ENCODE measurements at regions not wholly inside any gene's neighbourhood (a gene's known extent, or its start where the extent isn't known, plus 50 kb on each side); places are given as distances from the start of the nearest gene placed in this dataset.

DNA sequence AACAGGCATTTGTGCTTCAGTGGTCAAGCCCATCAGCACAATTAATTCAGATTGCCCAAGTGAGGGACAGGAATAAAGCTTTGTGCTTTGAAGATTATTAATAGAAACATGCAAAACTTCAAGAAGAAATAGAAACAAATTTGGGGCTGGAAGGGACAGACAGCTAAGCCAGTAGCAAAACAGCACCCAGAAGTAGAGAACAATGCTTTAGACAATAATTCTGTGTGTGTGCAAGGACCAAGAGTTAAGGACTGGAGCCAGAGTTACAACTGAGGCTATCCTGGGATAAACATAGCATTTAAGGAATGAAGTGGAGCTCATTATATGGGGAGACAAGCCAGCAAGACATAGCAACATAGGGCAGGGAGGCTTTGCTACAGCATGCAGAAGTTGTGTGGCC lies 251.9 kb upstream of the DAB1 start:
- Histone ChIP-seq H3K4me3 (ENCODE audit: low read depth, low read length) (no peak overlapping the region), H3K27ac (ENCODE audit: low read depth, low read length) (no peak overlapping the region), H3K36me3 (ENCODE audit: control insufficient read depth, insufficient read depth, low read length) (no peaks in the 10 kb centered on the region), H3K9ac (ENCODE audit: low read length) (no peak overlapping the region), H3K27me3 (ENCODE audit: control insufficient read depth, insufficient read depth, low read length) (peaks cover 14% of the 10 kb centered on the region; the same call in 1 of the 2 replicates), H3K9me3 (ENCODE audit: control insufficient read depth, insufficient read depth, low read depth, low read length) (no peaks in the 10 kb centered on the region), H3K4me1 (ENCODE audit: control insufficient read depth, insufficient read depth, low read length) (peaks cover 8% of the 10 kb centered on the region)

DNA sequence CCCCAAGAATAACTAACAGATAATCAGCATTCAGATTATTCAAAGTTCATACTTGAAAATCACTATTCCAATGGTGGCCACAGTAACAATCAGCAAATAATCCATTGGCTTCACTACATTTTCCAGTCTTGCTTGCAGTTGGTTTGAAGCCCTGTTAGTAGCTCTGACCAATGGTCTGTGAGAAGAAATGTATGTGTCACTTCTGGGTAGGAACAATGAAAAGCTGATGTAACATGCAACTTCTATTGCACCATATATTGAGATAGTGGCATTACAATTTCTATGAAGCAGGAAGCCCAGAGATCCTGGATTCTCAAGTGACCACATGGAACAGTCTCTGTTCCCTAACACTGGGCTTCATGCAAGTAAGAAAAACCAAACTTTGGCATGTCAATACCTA lies 250.9 kb upstream of the DAB1 start:
- Histone ChIP-seq H3K27me3 (ENCODE audit: control insufficient read depth, insufficient read depth, low read length) (peaks cover 14% of the 10 kb centered on the region; the same call in 1 of the 2 replicates), H3K4me1 (ENCODE audit: control insufficient read depth, insufficient read depth, low read length) (peaks cover 8% of the 10 kb centered on the region), H3K9ac (ENCODE audit: low read length) (no peak overlapping the region), H3K27ac (ENCODE audit: low read depth, low read length) (no peak overlapping the region), H3K36me3 (ENCODE audit: control insufficient read depth, insufficient read depth, low read length) (no peaks in the 10 kb centered on the region), H3K9me3 (ENCODE audit: control insufficient read depth, insufficient read depth, low read depth, low read length) (no peaks in the 10 kb centered on the region), H3K4me3 (ENCODE audit: low read depth, low read length) (no peak overlapping the region)

DNA sequence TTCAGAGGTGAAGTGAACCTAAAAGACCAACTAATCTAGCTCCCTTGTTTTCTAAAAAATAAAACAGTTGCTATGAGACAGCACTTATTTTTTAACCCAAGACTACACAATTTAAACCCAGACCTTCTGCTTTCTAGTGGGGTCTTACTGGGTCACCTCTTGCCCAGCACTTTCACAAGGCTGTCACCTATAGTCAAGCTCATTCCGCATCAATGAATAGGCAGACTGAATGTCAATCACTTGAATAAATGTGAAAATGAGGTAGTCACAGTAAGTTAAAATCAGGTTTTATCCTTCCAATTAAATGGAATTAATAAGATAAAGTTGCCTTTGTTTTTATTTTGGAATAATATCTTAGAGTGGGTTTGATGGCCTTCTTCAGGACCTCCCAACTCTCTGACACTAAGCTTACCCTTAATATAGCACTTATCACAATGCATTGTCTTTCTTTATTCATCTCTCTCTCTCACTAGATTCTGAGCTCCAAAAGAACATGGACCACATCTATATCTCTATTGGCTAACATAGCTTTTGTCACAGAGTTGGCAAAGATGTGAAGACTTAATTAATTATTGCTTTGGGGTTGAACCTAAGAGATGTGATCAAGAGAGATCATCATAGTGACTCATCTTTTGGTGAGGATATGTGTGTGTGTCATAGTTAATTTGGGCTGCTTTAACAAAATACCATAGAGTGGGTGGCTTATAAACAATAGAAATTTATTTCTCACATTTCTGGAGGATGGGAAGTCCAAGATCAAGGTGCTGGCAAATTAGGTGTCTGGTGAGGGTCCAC lies 248.7 kb upstream of the DAB1 start:
- Histone ChIP-seq H3K9me3 (ENCODE audit: control insufficient read depth, insufficient read depth, low read depth, low read length) (0 out of 2 replicates have a peak, but pooled peaks cover under 1% of the 10 kb centered on the region), H3K27ac (ENCODE audit: low read depth, low read length) (no peak overlapping the region), H3K4me3 (ENCODE audit: low read depth, low read length) (no peak overlapping the region), H3K4me1 (ENCODE audit: control insufficient read depth, insufficient read depth, low read length) (no peaks in the 10 kb centered on the region), H3K27me3 (ENCODE audit: control insufficient read depth, insufficient read depth, low read length) (peaks cover 14% of the 10 kb centered on the region; the same call in 1 of the 2 replicates), H3K9ac (ENCODE audit: low read length) (no peak overlapping the region), H3K36me3 (ENCODE audit: control insufficient read depth, insufficient read depth, low read length) (no peaks in the 10 kb centered on the region)

DNA sequence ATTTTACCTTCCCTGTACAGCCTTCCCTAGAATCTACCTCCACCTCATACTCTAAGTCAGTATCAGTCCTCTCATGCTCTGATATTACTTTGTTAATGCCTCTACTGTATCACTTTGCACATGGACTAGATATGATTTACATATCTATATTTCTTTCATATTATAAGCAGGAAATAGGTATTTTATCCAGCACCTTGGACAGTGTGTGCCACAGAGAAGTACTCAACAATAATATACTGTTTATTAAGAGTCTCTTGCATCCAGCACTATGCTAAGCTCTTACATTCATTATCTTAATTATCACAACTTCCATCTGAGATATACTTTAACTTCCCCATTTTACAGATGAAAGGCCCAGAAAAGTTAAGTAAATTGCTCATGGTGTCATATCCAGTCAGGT lies 247.9 kb upstream of the DAB1 start:
- no peak overlapping the region for H3K9ac ChIP-seq (ENCODE audit: low read length)
- no peak overlapping the region for H3K4me3 ChIP-seq (ENCODE audit: low read depth, low read length)
- H3K36me3 ChIP-seq (ENCODE audit: control insufficient read depth, insufficient read depth, low read length) = no peaks in the 10 kb centered on the region
- H3K27me3 ChIP-seq (ENCODE audit: control insufficient read depth, insufficient read depth, low read length) = peaks cover 9% of the 10 kb centered on the region; the same call in 1 of the 2 replicates
- no peaks in the 10 kb centered on the region for H3K4me1 ChIP-seq (ENCODE audit: control insufficient read depth, insufficient read depth, low read length)
- 0 out of 2 replicates have a peak, but pooled peaks cover 3% of the 10 kb centered on the region for H3K9me3 ChIP-seq (ENCODE audit: control insufficient read depth, insufficient read depth, low read depth, low read length)
- no peak overlapping the region for H3K27ac ChIP-seq (ENCODE audit: low read depth, low read length)

DNA sequence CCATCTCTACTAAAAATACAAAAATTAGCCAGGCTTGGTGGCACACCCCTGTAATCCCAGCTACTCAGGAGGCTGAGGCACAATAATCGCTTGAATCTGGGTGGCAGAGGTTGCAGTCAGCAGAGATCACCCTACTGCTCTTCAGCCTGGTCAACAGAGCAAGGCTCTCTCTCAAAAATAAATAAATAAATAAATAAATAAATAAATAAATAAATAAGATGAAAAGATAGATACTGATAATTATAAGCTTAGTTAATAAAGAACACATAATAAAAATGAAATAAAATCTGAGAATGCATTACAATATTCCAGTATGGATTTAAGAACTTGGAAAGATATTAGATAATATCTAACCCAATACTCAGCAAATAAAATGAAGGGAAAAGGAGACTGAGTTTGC lies 235.9 kb upstream of the DAB1 start:
- H3K36me3 ChIP-seq (ENCODE audit: control insufficient read depth, insufficient read depth, low read length) = no peaks in the 10 kb centered on the region

DNA sequence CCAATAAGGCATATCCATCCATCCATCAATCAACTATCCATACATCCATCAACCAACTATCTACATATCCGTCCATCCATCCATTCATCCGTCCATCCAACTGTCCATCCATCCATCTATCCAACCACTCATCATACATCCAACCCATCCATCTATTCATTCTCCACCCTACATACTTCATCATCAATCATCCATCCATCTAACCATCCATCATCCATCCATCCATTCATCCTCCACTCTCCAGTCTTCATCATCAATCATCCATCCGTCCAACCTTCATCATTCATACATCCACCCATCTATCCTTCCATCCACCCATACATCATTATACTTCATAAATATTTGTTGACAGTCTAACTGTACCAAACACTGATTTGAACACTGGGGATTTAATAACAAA lies 231.3 kb upstream of the DAB1 start:
- no peak overlapping the region for H3K27ac ChIP-seq (ENCODE audit: low read depth, low read length)
- no peak overlapping the region for H3K9ac ChIP-seq (ENCODE audit: low read length)
- no peaks in the 10 kb centered on the region for H3K36me3 ChIP-seq (ENCODE audit: control insufficient read depth, insufficient read depth, low read length)
- H3K4me3 ChIP-seq (ENCODE audit: low read depth, low read length) = no peak overlapping the region
- no peaks in the 10 kb centered on the region; the same call in 1 of the 2 replicates for H3K4me1 ChIP-seq (ENCODE audit: control insufficient read depth, insufficient read depth, low read length)
- H3K27me3 ChIP-seq (ENCODE audit: control insufficient read depth, insufficient read depth, low read length) = no peaks in the 10 kb centered on the region
- H3K9me3 ChIP-seq (ENCODE audit: control insufficient read depth, insufficient read depth, low read depth, low read length) = no peaks in the 10 kb centered on the region

More for the DNA sequence above, 235.9 kb upstream of the DAB1 start:
- H3K27ac ChIP-seq (ENCODE audit: low read depth, low read length) = no peak overlapping the region
- no peak overlapping the region for H3K4me3 ChIP-seq (ENCODE audit: low read depth, low read length)
- H3K27me3 ChIP-seq (ENCODE audit: control insufficient read depth, insufficient read depth, low read length) = no peaks in the 10 kb centered on the region
- no peak overlapping the region for H3K9ac ChIP-seq (ENCODE audit: low read length)
- H3K9me3 ChIP-seq (ENCODE audit: control insufficient read depth, insufficient read depth, low read depth, low read length) = no peaks in the 10 kb centered on the region
- H3K4me1 ChIP-seq (ENCODE audit: control insufficient read depth, insufficient read depth, low read length) = peaks cover 7% of the 10 kb centered on the region; the same call in 1 of the 2 replicates

DNA sequence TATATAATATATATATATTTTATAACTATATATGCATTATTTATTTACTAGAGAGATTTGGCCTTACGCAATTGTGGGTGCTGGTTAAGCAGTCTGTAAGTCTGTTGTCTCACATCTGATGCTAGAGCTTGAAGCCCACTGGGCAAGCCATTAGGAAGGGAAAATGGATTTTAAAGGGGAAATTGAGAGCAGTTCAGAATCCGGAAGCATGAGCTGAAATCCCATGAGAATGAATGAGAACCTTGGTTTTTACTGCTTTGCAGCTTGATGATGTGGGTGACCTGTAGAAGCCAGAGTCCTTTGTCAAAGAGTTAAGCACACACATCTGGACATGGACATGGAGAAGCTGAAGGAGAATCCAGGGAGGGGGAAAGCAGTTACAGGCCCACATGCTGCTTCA lies 220.8 kb upstream of the DAB1 start:
- Histone ChIP-seq H3K36me3 (ENCODE audit: control insufficient read depth, insufficient read depth, low read length) (no peaks in the 10 kb centered on the region), H3K4me3 (ENCODE audit: low read depth, low read length) (no peak overlapping the region), H3K27me3 (ENCODE audit: control insufficient read depth, insufficient read depth, low read length) (no peaks in the 10 kb centered on the region), H3K4me1 (ENCODE audit: control insufficient read depth, insufficient read depth, low read length) (no peaks in the 10 kb centered on the region), H3K9me3 (ENCODE audit: control insufficient read depth, insufficient read depth, low read depth, low read length) (no peaks in the 10 kb centered on the region), H3K27ac (ENCODE audit: low read depth, low read length) (no peak overlapping the region), H3K9ac (ENCODE audit: low read length) (no peak overlapping the region)

DNA sequence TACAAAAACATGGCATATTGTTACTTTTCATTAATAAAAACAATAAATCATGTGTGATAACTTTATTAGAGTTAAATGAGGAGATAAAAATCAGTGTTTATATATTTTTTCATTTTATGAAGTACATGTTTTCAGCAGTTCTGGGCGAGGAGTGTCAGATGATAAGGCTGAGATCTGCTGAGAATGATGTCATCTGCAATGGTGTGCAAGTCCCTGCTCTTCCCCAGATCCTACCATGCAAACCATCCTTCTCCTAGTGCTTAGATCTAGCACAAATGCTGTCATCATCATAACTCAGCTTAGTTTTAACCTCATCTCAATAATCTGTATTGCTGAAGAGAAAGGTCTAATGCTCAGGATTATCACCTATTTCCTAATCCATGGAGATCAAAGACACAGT lies 214.4 kb upstream of the DAB1 start:
- Histone ChIP-seq H3K27ac (ENCODE audit: low read depth, low read length) (no peak overlapping the region), H3K9ac (ENCODE audit: low read length) (no peak overlapping the region), H3K4me1 (ENCODE audit: control insufficient read depth, insufficient read depth, low read length) (peaks cover 8% of the 10 kb centered on the region; the same call in 1 of the 2 replicates), H3K9me3 (ENCODE audit: control insufficient read depth, insufficient read depth, low read depth, low read length) (no peaks in the 10 kb centered on the region), H3K4me3 (ENCODE audit: low read depth, low read length) (no peak overlapping the region), H3K36me3 (ENCODE audit: control insufficient read depth, insufficient read depth, low read length) (no peaks in the 10 kb centered on the region), H3K27me3 (ENCODE audit: control insufficient read depth, insufficient read depth, low read length) (no peaks in the 10 kb centered on the region)

DNA sequence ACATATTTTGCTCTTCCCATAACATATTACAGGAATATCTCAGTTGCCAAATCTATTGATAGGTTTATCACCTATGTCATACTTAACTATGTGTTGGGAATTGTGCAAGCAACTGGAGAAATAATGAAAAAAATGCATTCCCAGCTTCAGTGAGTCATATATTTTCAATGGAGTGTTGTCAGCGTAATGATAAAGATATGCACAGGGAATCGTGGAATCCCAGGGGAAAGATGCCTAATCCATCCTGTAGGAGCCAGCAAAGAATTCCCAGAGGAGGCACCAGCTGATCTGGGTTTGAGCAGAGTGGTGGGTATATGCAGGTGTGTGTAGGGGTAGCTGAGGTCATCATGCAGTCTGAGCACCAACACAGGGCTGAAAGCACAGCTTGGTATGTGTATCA lies 213.3 kb upstream of the DAB1 start:
- Histone ChIP-seq H3K9ac (ENCODE audit: low read length) (no peak overlapping the region), H3K4me3 (ENCODE audit: low read depth, low read length) (no peak overlapping the region), H3K27ac (ENCODE audit: low read depth, low read length) (no peak overlapping the region), H3K4me1 (ENCODE audit: control insufficient read depth, insufficient read depth, low read length) (peaks cover 19% of the 10 kb centered on the region), H3K36me3 (ENCODE audit: control insufficient read depth, insufficient read depth, low read length) (no peaks in the 10 kb centered on the region), H3K27me3 (ENCODE audit: control insufficient read depth, insufficient read depth, low read length) (no peaks in the 10 kb centered on the region), H3K9me3 (ENCODE audit: control insufficient read depth, insufficient read depth, low read depth, low read length) (no peaks in the 10 kb centered on the region)

DNA sequence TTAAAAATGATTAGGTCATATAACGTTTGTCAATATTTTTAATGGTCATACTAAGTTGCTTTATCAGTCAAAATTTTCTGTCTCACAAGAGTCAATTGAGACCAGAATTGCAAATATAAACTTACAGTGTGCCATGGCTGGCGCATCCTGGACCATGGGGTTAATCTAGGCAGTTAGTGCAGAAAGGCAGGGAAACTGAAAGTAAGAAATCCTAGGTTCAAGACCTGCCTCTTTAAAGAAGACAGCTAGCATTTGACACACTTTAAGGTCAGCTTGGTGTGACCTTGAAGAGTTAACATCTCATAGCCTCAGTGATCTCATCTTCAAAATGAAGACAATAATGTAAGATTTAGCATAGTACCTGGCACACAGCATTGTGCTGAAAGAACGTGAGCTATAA lies 210.0 kb upstream of the DAB1 start:
- H3K9me3 ChIP-seq (ENCODE audit: control insufficient read depth, insufficient read depth, low read depth, low read length) = no peaks in the 10 kb centered on the region
- no peak overlapping the region for H3K27ac ChIP-seq (ENCODE audit: low read depth, low read length)
- peaks cover 29% of the 10 kb centered on the region for H3K4me1 ChIP-seq (ENCODE audit: control insufficient read depth, insufficient read depth, low read length)
- no peak overlapping the region for H3K9ac ChIP-seq (ENCODE audit: low read length)
- no peaks in the 10 kb centered on the region for H3K36me3 ChIP-seq (ENCODE audit: control insufficient read depth, insufficient read depth, low read length)
- no peak overlapping the region for H3K4me3 ChIP-seq (ENCODE audit: low read depth, low read length)
- no peaks in the 10 kb centered on the region for H3K27me3 ChIP-seq (ENCODE audit: control insufficient read depth, insufficient read depth, low read length)

DNA sequence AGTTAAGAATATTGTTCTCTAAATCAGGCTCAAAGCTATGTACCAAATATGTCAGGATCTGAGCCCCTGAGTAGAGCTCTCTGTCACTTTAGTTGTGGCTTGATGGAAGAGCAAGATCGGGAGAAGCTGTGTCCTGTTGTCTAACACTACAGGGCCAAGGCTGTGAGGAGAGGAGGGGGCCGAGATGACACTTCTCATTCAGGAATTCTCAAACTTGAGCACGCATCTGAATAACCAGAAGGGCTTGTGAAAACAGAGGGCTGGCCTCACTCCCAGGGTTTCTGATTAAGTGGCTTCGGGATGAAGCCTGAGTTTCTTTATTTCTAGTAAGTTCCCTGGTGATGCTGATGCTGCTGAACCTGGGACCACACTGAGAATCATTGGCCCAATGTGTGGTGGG lies 209.2 kb upstream of the DAB1 start:
- H3K27ac ChIP-seq (ENCODE audit: low read depth, low read length) = no peak overlapping the region
- H3K4me3 ChIP-seq (ENCODE audit: low read depth, low read length) = no peak overlapping the region
- H3K9ac ChIP-seq (ENCODE audit: low read length) = no peak overlapping the region
- no peaks in the 10 kb centered on the region for H3K36me3 ChIP-seq (ENCODE audit: control insufficient read depth, insufficient read depth, low read length)
- H3K27me3 ChIP-seq (ENCODE audit: control insufficient read depth, insufficient read depth, low read length) = no peaks in the 10 kb centered on the region
- no peaks in the 10 kb centered on the region for H3K9me3 ChIP-seq (ENCODE audit: control insufficient read depth, insufficient read depth, low read depth, low read length)
- H3K4me1 ChIP-seq (ENCODE audit: control insufficient read depth, insufficient read depth, low read length) = peaks cover 29% of the 10 kb centered on the region

Measured in HUES6 (cell line).